Thyroid gland (tissue), 4 donors: ENCODE measurements at regions not wholly inside any gene's neighbourhood (a gene's known extent, or its start where the extent isn't known, plus 50 kb on each side); places are given as distances from the start of the nearest gene placed in this dataset.
A peak's percentile ranks its signal among the peaks of the same experiment; 100 is the strongest.

Experiments
- DNase-seq, 2 donors: peaks; one replicate each; pipeline ENCODE4 v3.0.0-alpha.2; 2019
- H3K27ac ChIP-seq, 3 donors: fragments of 200-600 bp; sonication (generic); 1 replicate in 2 of 3; 2 replicates in 1 of 3; pipeline ENCODE4 v1.5.1; 2016 to 2019; ENCODE audit warnings: mild to moderate bottlenecking in 1 of 3, moderate library complexity in 1 of 3
- H3K27me3 ChIP-seq: fragments of 200-600 bp; sonication (generic); one replicate; pipeline ENCODE4 v1.5.1; 2019
- H3K36me3 ChIP-seq, 2 donors: fragments of 200-600 bp; sonication (generic); one replicate each; pipeline ENCODE4 v1.5.1; 2016 to 2019
- H3K4me1 ChIP-seq, 2 donors: fragments of 200-600 bp; sonication (generic); one replicate each; pipeline ENCODE4 v1.5.1; 2017 to 2019
- H3K4me3 ChIP-seq, 3 donors: fragments of 200-600 bp; sonication (generic); replicated peaks in 1 of 3; 1 replicate in 2 of 3; 2 replicates in 1 of 3; pipeline ENCODE4 v1.5.1; 2016; ENCODE audit warnings: mild to moderate bottlenecking in 1 of 3
- H3K9me3 ChIP-seq: fragments of 200-600 bp; sonication (generic); one replicate; pipeline ENCODE4 v1.5.1; 2017
- CTCF ChIP-seq, 6 experiments: fragments of 200-600 bp in 3 of 6; fragments of 450-650 bp in 3 of 6; sonication (generic) in 3 of 6; IDR thresholded peaks; one replicate each; pipeline ENCODE4 v1.5.1; 2016 to 2019; ENCODE audit warnings: antibody characterized with exemption in 6 of 6, mild to moderate bottlenecking in 2 of 6, inconsistent platforms in 1 of 6, moderate library complexity in 1 of 6
- POLR2A ChIP-seq, 2 donors: fragments of 450-650 bp; IDR thresholded peaks; one replicate each; pipeline ENCODE4 v1.6.1; 2017; ENCODE audit warnings: antibody characterized with exemption in 2 of 2, mild to moderate bottlenecking in 2 of 2, moderate library complexity in 1 of 2
- WGBS, 2 donors: methylation state at CpG; one replicate each; pipeline ENCODE4 v1.1.5; 2017; 5-methylcytosine and 5-hydroxymethylcytosine counted together
- intact Hi-C: fragments of 100-400 bp; cut with DNase I; formaldehyde crosslinking; loops from one replicate; pipeline ENCODE4 v1.15.1; 2023

GRCh38 chr3:46083956-46084355 lies 56.7 kb upstream of the XCR1 start:
- H3K27me3 ChIP-seq = no peaks in the 10 kb centered on the region
- H3K4me3 ChIP-seq = no peak overlapping the region
- H3K9me3 ChIP-seq = no peaks in the 10 kb centered on the region
- no peaks in the 10 kb centered on the region for H3K36me3 ChIP-seq
- WGBS, 2 donors = 96 to 100% methylated on average over 1 of the region's 1 CpG
- intact Hi-C loops = no loop called here
- DNase-seq = no peak
- TF ChIP-seq CTCF (IDR thresholded peaks at IDR 0.05) (no peak), POLR2A (IDR thresholded peaks at IDR 0.05) (no peak)
- no peak overlapping the region for H3K27ac ChIP-seq
- H3K4me1 ChIP-seq = no peaks in the 10 kb centered on the region

GRCh38 chr3:46082849-46083248 lies 55.6 kb upstream of the XCR1 start:
- H3K4me1 ChIP-seq = peaks cover 0 to 4% of the 10 kb centered on the region in 2 donors
- H3K9me3 ChIP-seq = no peaks in the 10 kb centered on the region
- no peak overlapping the region for H3K27ac ChIP-seq
- H3K27me3 ChIP-seq = no peaks in the 10 kb centered on the region
- no peak overlapping the region for H3K4me3 ChIP-seq
- intact Hi-C loops = no loop called here
- 94 to 97% methylated on average over 1 of the region's 1 CpG for WGBS, 2 donors
- H3K36me3 ChIP-seq = no peaks in the 10 kb centered on the region
- TF ChIP-seq CTCF (IDR thresholded peaks at IDR 0.05) = no peak
- TF ChIP-seq POLR2A (IDR thresholded peaks at IDR 0.05) = no peak
- DNase-seq = no peak

- H3K9me3 ChIP-seq = no peaks in the 10 kb centered on the region
- no peak overlapping the region for H3K27ac ChIP-seq
- no peak for TF ChIP-seq POLR2A (IDR thresholded peaks at IDR 0.05)
- H3K36me3 ChIP-seq = no peaks in the 10 kb centered on the region
- intact Hi-C loops = no loop called here
- no peak for DNase-seq
- H3K27me3 ChIP-seq = no peaks in the 10 kb centered on the region
- 84 to 90% methylated on average over 2 of the region's 2 CpGs for WGBS, 2 donors
- H3K4me1 ChIP-seq = peaks cover 0 to 4% of the 10 kb centered on the region in 2 donors
- no peak overlapping the region for H3K4me3 ChIP-seq
These were observed 54.7 kb upstream of the XCR1 start for GRCh38 chr3:46082021-46082420.

- intact Hi-C loops = loop anchor here (2.0 kb wide), 1 partner anchor 320 kb away; no protein-coding TSS in a partner anchor
- H3K27ac ChIP-seq = no peak overlapping the region
- no peaks in the 10 kb centered on the region for H3K36me3 ChIP-seq
- DNase-seq = no peak
- H3K4me3 ChIP-seq = no peak overlapping the region
- H3K27me3 ChIP-seq = no peaks in the 10 kb centered on the region
- no peak for TF ChIP-seq CTCF (IDR thresholded peaks at IDR 0.05)
- no peak for TF ChIP-seq POLR2A (IDR thresholded peaks at IDR 0.05)
- peaks cover 0 to 4% of the 10 kb centered on the region in 2 donors for H3K4me1 ChIP-seq
- WGBS, 2 donors = 61 to 64% methylated on average over 2 of the region's 2 CpGs
- no peaks in the 10 kb centered on the region for H3K9me3 ChIP-seq
These were observed 53.7 kb upstream of the XCR1 start for GRCh38 chr3:46080969-46081345.

GRCh38 chr3:46080124-46080968 lies 53.1 kb upstream of the XCR1 start:
- intact Hi-C loops = loop anchor here (2.0 kb wide), 1 partner anchor 320 kb away; no protein-coding TSS in a partner anchor
- no peak overlapping the region for H3K4me3 ChIP-seq
- 68 to 78% methylated on average over 6 of the region's 6 CpGs for WGBS, 2 donors
- H3K9me3 ChIP-seq = no peaks in the 10 kb centered on the region
- no peak for DNase-seq
- no peak for TF ChIP-seq POLR2A (IDR thresholded peaks at IDR 0.05)
- H3K27me3 ChIP-seq = no peaks in the 10 kb centered on the region
- peaks cover 0 to 4% of the 10 kb centered on the region in 2 donors for H3K4me1 ChIP-seq
- H3K27ac ChIP-seq = no peak overlapping the region
- H3K36me3 ChIP-seq = no peaks in the 10 kb centered on the region

GRCh38 chr3:46078712-46079400 lies 51.6 kb upstream of the XCR1 start:
- Histone ChIP-seq H3K4me1 (peaks cover 0 to 4% of the 10 kb centered on the region in 2 donors), H3K27me3 (no peaks in the 10 kb centered on the region), H3K27ac (no peak overlapping the region), H3K36me3 (no peaks in the 10 kb centered on the region), H3K9me3 (no peaks in the 10 kb centered on the region), H3K4me3 (no peak overlapping the region)
- no peak for TF ChIP-seq POLR2A (IDR thresholded peaks at IDR 0.05)
- TF ChIP-seq CTCF (IDR thresholded peaks at IDR 0.05) = peak; percentile 94 to 100 (median 98)
- peak; percentile 94 to 96 for DNase-seq
- intact Hi-C loops = loop anchor here (2.0 kb wide), 1 partner anchor 140 kb away; no protein-coding TSS in a partner anchor
- WGBS, 2 donors = 11 to 12% methylated on average over 11 of the region's 11 CpGs
